PC-9 (cell line): ENCODE measurements at regions not wholly inside any gene's neighbourhood (a gene's known extent, or its start where the extent isn't known, plus 50 kb on each side); places are given as distances from the start of the nearest gene placed in this dataset.

Experiments
- BruUV-seq: library from RNA; stranded (reverse); fragments of 400-500 nt; replicated peaks from 2 replicates; lab custom pipeline; 2021; lab: Mats Ljungman, UMichigan
- CTCF ChIA-PET: fragments of 300-600 bp; sonication (Branson Sonifier 250); formaldehyde crosslinking; loops from one replicate; lab custom pipeline; 2022; ENCODE audit warnings: antibody characterized with exemption; lab: Charles Lee
- POLR2A ChIA-PET: fragments of 300-600 bp; sonication (Branson Sonifier 250); formaldehyde crosslinking; loops from one replicate; lab custom pipeline; 2022; ENCODE audit warnings: antibody characterized with exemption; ENCODE audit not compliant: unreplicated experiment; lab: Charles Lee
- DNase-seq, 2 experiments: peaks; one replicate each; pipeline versions ENCODE4 v3.0.0 to v3.0.0-alpha.2; 2015 to 2022; ENCODE audit warnings: mixed read lengths in 1 of 2
- H2AFZ ChIP-seq: fragments of 200-600 bp; sonication (generic); 2 replicates; pipeline ENCODE4 v1.8.1; 2017; ENCODE audit warnings: antibody characterized with exemption
- H3F3A ChIP-seq: fragments of 200-600 bp; sonication (generic); 2 replicates; pipeline ENCODE4 v1.8.1; 2017; ENCODE audit warnings: antibody characterized with exemption, mild to moderate bottlenecking, low read depth; ENCODE audit not compliant: insufficient read depth
- H3K27ac ChIP-seq: fragments of 200-600 bp; sonication (generic); 2 replicates; pipeline ENCODE4 v1.6.1; 2016; ENCODE audit warnings: mixed run types
- H3K27me3 ChIP-seq: fragments of 200-600 bp; sonication (generic); 2 replicates; pipeline ENCODE4 v1.6.1; 2016; ENCODE audit warnings: low read depth, mixed run types; ENCODE audit not compliant: insufficient read depth
- H3K36me3 ChIP-seq: fragments of 200-600 bp; sonication (generic); 2 replicates; pipeline ENCODE4 v1.6.1; 2016; ENCODE audit warnings: low read depth, mixed run types
- H3K4me1 ChIP-seq: fragments of 200-600 bp; sonication (generic); replicated peaks from 2 replicates; pipeline ENCODE4 v1.6.1; 2016; ENCODE audit warnings: mixed run types; ENCODE audit not compliant: insufficient read depth
- H3K4me2 ChIP-seq: fragments of 200-600 bp; sonication (generic); 2 replicates; pipeline ENCODE4 v1.6.1; 2017; ENCODE audit warnings: mixed run types
- H3K4me3 ChIP-seq: fragments of 200-600 bp; sonication (generic); 2 replicates; pipeline ENCODE4 v1.6.1; 2016; ENCODE audit warnings: mixed run types
- H3K79me2 ChIP-seq: fragments of 200-600 bp; sonication (generic); 2 replicates; pipeline ENCODE4 v1.6.1; 2017; ENCODE audit warnings: low read depth, mixed run types
- H3K9me2 ChIP-seq: fragments of 200-600 bp; sonication (generic); 2 replicates; pipeline ENCODE4 v1.8.1; 2017; ENCODE audit warnings: mild to moderate bottlenecking; ENCODE audit not compliant: insufficient read depth
- H3K9me3 ChIP-seq: fragments of 200-600 bp; sonication (generic); 2 replicates; pipeline ENCODE4 v1.8.1; 2016; ENCODE audit warnings: low read depth; ENCODE audit not compliant: insufficient read depth
- H4K20me1 ChIP-seq: fragments of 200-600 bp; sonication (generic); 2 replicates; pipeline ENCODE4 v1.8.1; 2017; ENCODE audit not compliant: insufficient read depth
- CTCF ChIP-seq: fragments of 200-600 bp; sonication (generic); conservative IDR thresholded peaks from 2 replicates; pipeline ENCODE4 v1.6.1; 2017; ENCODE audit warnings: mixed run types, antibody characterized with exemption, mild to moderate bottlenecking, moderate library complexity
- EZH2 ChIP-seq: fragments of 200-600 bp; sonication (generic); IDR thresholded peaks from 2 replicates; pipeline ENCODE4 v1.8.0; 2017; ENCODE audit warnings: antibody characterized with exemption, low read depth
- intact Hi-C: fragments of 100-400 bp; cut with micrococcal nuclease; formaldehyde crosslinking; loops from one replicate; pipeline ENCODE4 v1.10.0; 2022; ENCODE audit not compliant: unreplicated experiment

- no peak overlapping the region for H3K4me2 ChIP-seq
- H3K79me2 ChIP-seq, result no peaks in the 10 kb centered on the region
- BruUV-seq, result no TSS peak
- POLR2A ChIA-PET, result no interaction called here
- no peak overlapping the region for H3K27ac ChIP-seq
- intact Hi-C loops, result no loop called here
- TF ChIP-seq EZH2 (no peak), CTCF (no peak)
- no peak overlapping the region for H2AFZ ChIP-seq
- no peaks in the 10 kb centered on the region for H3F3A ChIP-seq
- H3K4me1 ChIP-seq, result no peaks in the 10 kb centered on the region
- CTCF ChIA-PET, result no interaction called here
- H3K4me3 ChIP-seq, result no peak overlapping the region
- no peaks in the 10 kb centered on the region for H3K27me3 ChIP-seq
- no peaks in the 10 kb centered on the region for H3K9me2 ChIP-seq
- no peaks in the 10 kb centered on the region for H3K36me3 ChIP-seq
- H4K20me1 ChIP-seq, result no peaks in the 10 kb centered on the region
- H3K9me3 ChIP-seq, result no peaks in the 10 kb centered on the region
- DNase-seq, result no peak
Measured at GRCh38 chr13:65865206-65865605, 1364.9 kb downstream of the PCDH9 start.

DNA sequence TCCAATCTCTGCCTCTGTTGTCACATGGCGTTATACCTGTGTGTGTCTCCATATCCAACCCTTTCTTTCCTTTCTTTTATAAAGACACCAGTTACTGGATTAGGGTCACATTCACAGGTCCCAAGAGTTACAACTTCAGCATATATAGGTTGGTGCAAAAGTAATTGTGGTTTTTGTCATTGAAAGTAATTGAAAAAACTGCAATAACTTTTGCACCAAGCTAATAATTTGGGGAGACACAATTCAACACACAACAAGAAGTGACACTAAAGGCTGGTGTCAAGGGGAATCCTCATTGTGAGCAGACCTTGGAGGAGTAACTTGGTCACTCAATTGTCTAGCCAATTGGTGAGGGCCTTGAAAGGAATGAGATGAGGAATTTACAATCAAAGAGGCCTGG lies 1366.1 kb downstream of the PCDH9 start:
- Histone ChIP-seq H3K27ac (no peak overlapping the region), H3K4me1 (no peaks in the 10 kb centered on the region), H3K79me2 (no peaks in the 10 kb centered on the region), H3K9me2 (no peaks in the 10 kb centered on the region), H2AFZ (no peak overlapping the region), H3F3A (no peaks in the 10 kb centered on the region), H3K4me2 (no peak overlapping the region), H3K36me3 (no peaks in the 10 kb centered on the region), H3K27me3 (no peaks in the 10 kb centered on the region), H3K4me3 (no peak overlapping the region), H3K9me3 (no peaks in the 10 kb centered on the region), H4K20me1 (no peaks in the 10 kb centered on the region)
- DNase-seq, result no peak
- ChIA-PET CTCF (no interaction called here), POLR2A (no interaction called here)
- no TSS peak for BruUV-seq
- intact Hi-C loops, result no loop called here
- no peak for TF ChIP-seq CTCF
- no peak for TF ChIP-seq EZH2

GRCh38 chr13:65860306-65860705 lies 1369.8 kb downstream of the PCDH9 start:
- Histone ChIP-seq H3K4me3 (no peak overlapping the region), H3K36me3 (no peaks in the 10 kb centered on the region), H3F3A (no peaks in the 10 kb centered on the region), H3K4me2 (no peak overlapping the region), H3K27ac (no peak overlapping the region), H3K9me3 (no peaks in the 10 kb centered on the region), H3K27me3 (no peaks in the 10 kb centered on the region), H4K20me1 (no peaks in the 10 kb centered on the region), H3K9me2 (no peaks in the 10 kb centered on the region), H3K4me1 (no peaks in the 10 kb centered on the region), H3K79me2 (no peaks in the 10 kb centered on the region), H2AFZ (no peak overlapping the region)
- DNase-seq, result no peak
- intact Hi-C loops, result no loop called here
- ChIA-PET CTCF (no interaction called here), POLR2A (no interaction called here)
- TF ChIP-seq EZH2, result no peak
- TF ChIP-seq CTCF, result no peak
- no TSS peak for BruUV-seq
